H9 (cell line): ENCODE measurements at regions not wholly inside any gene's neighbourhood (a gene's known extent, or its start where the extent isn't known, plus 50 kb on each side); places are given as distances from the start of the nearest gene placed in this dataset.

Experiments used
- DNase-seq: peaks from one replicate; pipeline ENCODE4 v3.0.0-alpha.2; 2017
- H2AFZ ChIP-seq: one replicate; pipeline ENCODE4 v1.6.1; 2013; ENCODE audit warnings: mild to moderate bottlenecking, low read length, control low read depth, moderate library complexity
- H2AK5ac ChIP-seq: 2 replicates; pipeline ENCODE4 v1.6.1; 2013; ENCODE audit warnings: low read length, control low read depth, mixed read lengths; ENCODE audit not compliant: insufficient read length
- H2BK120ac ChIP-seq: one replicate; pipeline ENCODE4 v1.6.1; 2013; ENCODE audit warnings: low read depth, mild to moderate bottlenecking, low read length, control low read depth, inconsistent platforms; ENCODE audit not compliant: poor library complexity, severe bottlenecking
- H2BK12ac ChIP-seq: 2 replicates; pipeline ENCODE4 v1.6.1; 2013; ENCODE audit warnings: low read length, control low read depth, mixed read lengths, low read depth; ENCODE audit not compliant: insufficient read length
- H2BK15ac ChIP-seq: 2 replicates; pipeline ENCODE4 v1.6.1; 2013; ENCODE audit warnings: low read depth, low read length, control low read depth
- H2BK20ac ChIP-seq: one replicate; pipeline ENCODE4 v1.6.1; 2013; ENCODE audit warnings: low read depth, mild to moderate bottlenecking, low read length, control low read depth, inconsistent platforms; ENCODE audit not compliant: poor library complexity, severe bottlenecking
- H2BK5ac ChIP-seq: 2 replicates; pipeline ENCODE4 v1.6.1; 2013; ENCODE audit warnings: low read length, control low read depth, mixed read lengths; ENCODE audit not compliant: insufficient read length
- H3K14ac ChIP-seq: 2 replicates; pipeline ENCODE4 v1.6.1; 2013; ENCODE audit warnings: low read length, control low read depth; ENCODE audit not compliant: insufficient read depth
- H3K18ac ChIP-seq: 2 replicates; pipeline ENCODE4 v1.6.1; 2013; ENCODE audit warnings: low read depth, mild to moderate bottlenecking, mixed read lengths, low read length, control low read depth; ENCODE audit not compliant: insufficient read length
- H3K23ac ChIP-seq: 2 replicates; pipeline ENCODE4 v1.6.1; 2013; ENCODE audit warnings: low read length, control low read depth, mixed read lengths, low read depth; ENCODE audit not compliant: insufficient read length
- H3K23me2 ChIP-seq: 2 replicates; pipeline ENCODE4 v1.6.1; 2013; ENCODE audit warnings: low read depth, mild to moderate bottlenecking, mixed read lengths, low read length, control low read depth; ENCODE audit not compliant: insufficient read length, poor library complexity, severe bottlenecking
- H3K27ac ChIP-seq: 2 replicates; pipeline ENCODE4 v1.5.1; 2013; ENCODE audit warnings: low read length, control low read depth, mixed read lengths, low read depth; ENCODE audit not compliant: insufficient read length
- H3K27me3 ChIP-seq: 2 replicates; pipeline ENCODE4 v1.6.1; 2013; ENCODE audit warnings: low read length, control low read depth, inconsistent platforms; ENCODE audit not compliant: insufficient read depth
- H3K4ac ChIP-seq: 2 replicates; pipeline ENCODE4 v1.6.1; 2013; ENCODE audit warnings: low read depth, mild to moderate bottlenecking, control low read depth, inconsistent platforms, low read length, moderate library complexity
- H3K4me1 ChIP-seq: 2 replicates; pipeline ENCODE4 v1.6.1; 2013; ENCODE audit warnings: low read length, control low read depth, inconsistent platforms; ENCODE audit not compliant: insufficient read depth
- H3K4me2 ChIP-seq: 2 replicates; pipeline ENCODE4 v1.6.1; 2013; ENCODE audit warnings: low read length, control low read depth, mixed read lengths; ENCODE audit not compliant: insufficient read length, insufficient read depth
- H3K56ac ChIP-seq: 2 replicates; pipeline ENCODE4 v1.6.1; 2013; ENCODE audit warnings: low read depth, mild to moderate bottlenecking, mixed read lengths, low read length, control low read depth; ENCODE audit not compliant: insufficient read length
- H3K79me1 ChIP-seq: 2 replicates; pipeline ENCODE4 v1.6.1; 2013; ENCODE audit warnings: low read depth, mild to moderate bottlenecking, moderate library complexity, low read length, control low read depth, inconsistent platforms; ENCODE audit not compliant: insufficient read depth, poor library complexity, severe bottlenecking
- H3K79me2 ChIP-seq: 2 replicates; pipeline ENCODE4 v1.6.1; 2013; ENCODE audit warnings: low read length, control low read depth, inconsistent platforms; ENCODE audit not compliant: insufficient read depth
- H3K9ac ChIP-seq: 2 replicates; pipeline ENCODE4 v1.6.1; 2013; ENCODE audit warnings: low read length, control low read depth, mixed read lengths; ENCODE audit not compliant: insufficient read length; ENCODE audit errors: extremely low read depth
- H3K9me3 ChIP-seq: one replicate; pipeline ENCODE4 v1.6.1; 2013; ENCODE audit warnings: low read depth, low read length, inconsistent platforms; ENCODE audit not compliant: control insufficient read depth
- H3T11ph ChIP-seq: one replicate; pipeline ENCODE4 v1.6.1; 2013; ENCODE audit warnings: mild to moderate bottlenecking, low read length, control low read depth, inconsistent platforms
- H4K20me1 ChIP-seq: one replicate; pipeline ENCODE4 v1.6.1; 2013; ENCODE audit not compliant: control insufficient read depth, insufficient read length, insufficient read depth
- H4K5ac ChIP-seq: 2 replicates; pipeline ENCODE4 v1.6.1; 2013; ENCODE audit warnings: low read depth, mild to moderate bottlenecking, mixed read lengths, low read length, control low read depth; ENCODE audit not compliant: insufficient read length
- H4K8ac ChIP-seq: replicated peaks from 2 replicates; pipeline ENCODE4 v1.6.1; 2013; ENCODE audit warnings: low read length, control low read depth, mixed read lengths, low read depth; ENCODE audit not compliant: insufficient read length
- H4K91ac ChIP-seq: 2 replicates; pipeline ENCODE4 v1.6.1; 2013; ENCODE audit warnings: low read depth, mild to moderate bottlenecking, moderate library complexity, mixed read lengths, low read length, control low read depth; ENCODE audit not compliant: insufficient read length
- H3K27ac Mint-ChIP-seq, 3 experiments: 2 replicates in 2 of 3; 3 replicates in 1 of 3; pipeline ENCODE4 v1.8.0; 2020 to 2021; ENCODE audit warnings: mixed read lengths in 3 of 3, mild to moderate bottlenecking in 1 of 3, moderate library complexity in 1 of 3
- H3K27me3 Mint-ChIP-seq: 2 replicates; pipeline ENCODE4 v1.8.0; 2021; ENCODE audit warnings: low read depth, mild to moderate bottlenecking, moderate library complexity, mixed read lengths
- H3K36me3 Mint-ChIP-seq, 3 experiments: 2 replicates in 2 of 3; 3 replicates in 1 of 3; pipeline ENCODE4 v1.8.0; 2020 to 2021; ENCODE audit warnings: low read depth in 3 of 3, mixed read lengths in 3 of 3; ENCODE audit not compliant: insufficient read depth in 1 of 3
- H3K4me1 Mint-ChIP-seq, 2 experiments: 2 replicates each; pipeline ENCODE4 v1.8.0; 2020; ENCODE audit warnings: mixed read lengths in 2 of 2
- H3K4me3 Mint-ChIP-seq, 2 experiments: 2 replicates in 1 of 2; 3 replicates in 1 of 2; pipeline ENCODE4 v1.8.0; 2020 to 2021; ENCODE audit warnings: mild to moderate bottlenecking in 2 of 2, mixed read lengths in 2 of 2, moderate library complexity in 1 of 2
- H3K9me3 Mint-ChIP-seq, 2 experiments: 2 replicates in 1 of 2; 3 replicates in 1 of 2; pipeline ENCODE4 v1.8.0; 2020; ENCODE audit warnings: mild to moderate bottlenecking in 2 of 2, mixed read lengths in 2 of 2, moderate library complexity in 1 of 2
- CTCF ChIP-seq: fragments of 200-600 bp; sonication (generic); conservative IDR thresholded peaks from 3 replicates; pipeline ENCODE4 v1.8.0; 2021; ENCODE audit warnings: antibody characterized with exemption, mild to moderate bottlenecking
- WGBS: extraction: QIAGEN DNeasy Blood & Tissue Kit; methylation state at CpG from one replicate; pipeline ENCODE4 v1.1.7; 2013; ENCODE audit warnings: missing lambda C conversion rate, low lambda C conversion rate, mixed read lengths; ENCODE audit not compliant: insufficient read length; ENCODE audit errors: extremely low coverage; 5-methylcytosine and 5-hydroxymethylcytosine counted together

- H3K27me3 ChIP-seq: no peaks in the 10 kb centered on the region
- H3K9me3 Mint-ChIP-seq: peaks cover 3% of the 10 kb centered on the region in 2 experiments; a peak in 3 of 5 replicates
- no peak overlapping the region for H3T11ph ChIP-seq
- H2BK12ac ChIP-seq: no peak overlapping the region
- H3K23ac ChIP-seq: no peak overlapping the region
- H2BK5ac ChIP-seq: no peak overlapping the region
- peaks cover 0 to 2% (median 0%) of the 10 kb centered on the region in 3 experiments; a peak in 1 of 7 replicates for H3K36me3 Mint-ChIP-seq
- no peak overlapping the region for H2BK15ac ChIP-seq
- no peaks in the 10 kb centered on the region for H3K23me2 ChIP-seq
- H2AK5ac ChIP-seq: no peak overlapping the region
- no peaks in the 10 kb centered on the region for H3K79me2 ChIP-seq
- H3K9me3 ChIP-seq: no peaks in the 10 kb centered on the region
- H2BK20ac ChIP-seq: no peak overlapping the region
- no CpG with 5 or more reads among the region's 2 CpGs for WGBS
- H3K27ac Mint-ChIP-seq: no peak overlapping the region
- no peak overlapping the region for H2AFZ ChIP-seq
- H3K4me2 ChIP-seq: no peak overlapping the region
- no peak for DNase-seq
- H3K79me1 ChIP-seq: no peaks in the 10 kb centered on the region
- TF ChIP-seq CTCF: no peak
- no peak overlapping the region for H3K4ac ChIP-seq
- H4K91ac ChIP-seq: no peak overlapping the region
- H4K20me1 ChIP-seq: no peaks in the 10 kb centered on the region
- H3K14ac ChIP-seq: no peak overlapping the region
- no peak overlapping the region for H4K5ac ChIP-seq
- H3K27ac ChIP-seq: no peak overlapping the region
- no peak overlapping the region for H3K18ac ChIP-seq
- H4K8ac ChIP-seq: no peak overlapping the region
- no peaks in the 10 kb centered on the region for H3K4me1 ChIP-seq
- H3K4me1 Mint-ChIP-seq: peaks cover 30 to 38% of the 10 kb centered on the region in 2 experiments
- no peak overlapping the region for H3K4me3 Mint-ChIP-seq
- no peak overlapping the region for H3K9ac ChIP-seq
- no peak overlapping the region for H3K56ac ChIP-seq
- H2BK120ac ChIP-seq: no peak overlapping the region
- H3K27me3 Mint-ChIP-seq: no peaks in the 10 kb centered on the region
Observed at GRCh38 chr11:90699791-90700400, 477.0 kb upstream of the CHORDC1 start.
